ENCODE measurements at regions not wholly inside any gene's neighbourhood (a gene's known extent, or its start where the extent isn't known, plus 50 kb on each side); places are given as distances from the start of the nearest gene placed in this dataset.

DNA sequence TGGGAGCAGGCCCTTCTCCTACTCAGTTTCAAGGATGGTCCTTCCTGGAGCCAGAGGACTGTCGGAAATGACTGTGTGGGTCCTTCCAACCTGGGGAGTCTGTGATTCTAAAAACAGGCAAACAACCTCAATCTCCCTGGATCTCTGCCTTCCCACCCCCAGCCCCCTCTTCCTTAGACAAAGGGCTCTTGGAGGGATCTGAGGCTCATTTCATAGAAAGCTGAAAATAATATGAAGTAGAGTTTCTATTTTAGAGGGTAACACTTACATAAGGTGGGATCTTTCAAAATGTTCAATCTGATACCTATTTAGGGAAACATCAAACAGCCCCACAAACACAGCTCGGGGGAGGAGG lies 69.4 kb downstream of the RHOB start:
- Histone ChIP-seq H3K9me3 (ENCODE audit: control insufficient read depth, insufficient read depth, low read length) (peaks cover 2% of the 10 kb centered on the region; the same call in 1 of the 2 replicates), H3K14ac (replicated peaks; ENCODE audit: low read depth, low read length) (no peak overlapping the region), H4K5ac (ENCODE audit: low read depth, low read length) (no peak overlapping the region; the same call in 1 of the 2 replicates), H4K8ac (ENCODE audit: low read depth in 2 of 2, low read length in 2 of 2) (0 out of 4 replicates have a peak overlapping the region, but pooled peaks of 1 of the 2 experiments have one; percentile 11), H3K18ac (ENCODE audit: low read depth, low read length) (no peak overlapping the region), H2AFZ (replicated peaks; ENCODE audit: low read length, poor library complexity) (no peak overlapping the region), H3K9me1 (ENCODE audit: insufficient read depth, low read length) (peaks cover 17% of the 10 kb centered on the region), H2AK5ac (ENCODE audit: low read depth, low read length) (peak overlapping the region; percentile 80), H3K23ac (ENCODE audit: low read depth, low read length) (no peak overlapping the region), H3K79me1 (ENCODE audit: low read depth in 1 of 2, low read length in 2 of 2) (no peaks in the 10 kb centered on the region), H3K4me3 (ENCODE audit: insufficient read depth, low read depth, low read length) (no peak overlapping the region), H3K36me3 (ENCODE audit: control insufficient read depth, insufficient read depth, low read length) (no peaks in the 10 kb centered on the region), H2BK5ac (ENCODE audit: low read depth, low read length, poor library complexity, severe bottlenecking) (no peak overlapping the region), H2BK20ac (ENCODE audit: low read depth, low read length) (peak overlapping the region; percentile 32; the same call in 1 of the 2 replicates), H2BK120ac (ENCODE audit: low read depth, low read length) (peak overlapping the region; percentile 85; the same call in 1 of the 2 replicates), H2BK15ac (ENCODE audit: low read depth, low read length) (peak overlapping the region; percentile 37; the same call in 1 of the 3 replicates), H3K4me1 (ENCODE audit: control insufficient read depth, insufficient read depth, low read length) (peaks cover 16% of the 10 kb centered on the region), H3K56ac (ENCODE audit: extremely low read depth, insufficient read depth, low read length) (no peak overlapping the region), H3K27me3 (ENCODE audit: control insufficient read depth, insufficient read depth, low read length) (no peaks in the 10 kb centered on the region), H3K9ac (ENCODE audit: low read depth, low read length) (no peak overlapping the region), H3K4ac (ENCODE audit: low read depth, low read length) (peak overlapping the region; percentile 87; the same call in 1 of the 2 replicates), H3K4me2 (ENCODE audit: low read depth, low read length) (no peak overlapping the region), H3K27ac (ENCODE audit: insufficient read depth, low read length) (no peak overlapping the region), H4K91ac (ENCODE audit: insufficient read depth, low read depth, low read length) (peak overlapping the region; percentile 5), H4K20me1 (ENCODE audit: insufficient read depth, low read length) (no peaks in the 10 kb centered on the region), H2AK9ac (replicated peaks; ENCODE audit: low read depth, low read length, poor library complexity) (no peak overlapping the region)
- CTCF ChIA-PET: no interaction called here
- ATAC-seq (ENCODE audit: low read depth) (no peak), DNase-seq (no peak)
- POLR2A ChIA-PET (ENCODE audit: unreplicated experiment): no interaction called here
- dilution Hi-C loops (cut with HindIII; ENCODE audit: low sequenced_read_pairs, unreplicated experiment) (no loop called here), intact Hi-C loops (cut with micrococcal nuclease) (no loop called here), in situ Hi-C loops (cut with MboI; ENCODE audit: low sequenced_read_pairs) (no loop called here)
- no TSS peak for BruUV-seq (replicated peaks)
- 100% methylated on average over 1 of the region's 2 CpGs; no CpG with 5 or more reads in 1 of the 2 experiments for WGBS, 2 experiments (ENCODE audit: extremely low coverage in 2 of 2, insufficient read length in 1 of 2)
- TF ChIP-seq, protein P1, sequence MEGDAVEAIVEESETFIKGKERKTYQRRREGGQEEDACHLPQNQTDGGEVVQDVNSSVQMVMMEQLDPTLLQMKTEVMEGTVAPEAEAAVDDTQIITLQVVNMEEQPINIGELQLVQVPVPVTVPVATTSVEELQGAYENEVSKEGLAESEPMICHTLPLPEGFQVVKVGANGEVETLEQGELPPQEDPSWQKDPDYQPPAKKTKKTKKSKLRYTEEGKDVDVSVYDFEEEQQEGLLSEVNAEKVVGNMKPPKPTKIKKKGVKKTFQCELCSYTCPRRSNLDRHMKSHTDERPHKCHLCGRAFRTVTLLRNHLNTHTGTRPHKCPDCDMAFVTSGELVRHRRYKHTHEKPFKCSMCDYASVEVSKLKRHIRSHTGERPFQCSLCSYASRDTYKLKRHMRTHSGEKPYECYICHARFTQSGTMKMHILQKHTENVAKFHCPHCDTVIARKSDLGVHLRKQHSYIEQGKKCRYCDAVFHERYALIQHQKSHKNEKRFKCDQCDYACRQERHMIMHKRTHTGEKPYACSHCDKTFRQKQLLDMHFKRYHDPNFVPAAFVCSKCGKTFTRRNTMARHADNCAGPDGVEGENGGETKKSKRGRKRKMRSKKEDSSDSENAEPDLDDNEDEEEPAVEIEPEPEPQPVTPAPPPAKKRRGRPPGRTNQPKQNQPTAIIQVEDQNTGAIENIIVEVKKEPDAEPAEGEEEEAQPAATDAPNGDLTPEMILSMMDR (conservative IDR thresholded peaks at IDR 0.05; ENCODE audit: low read depth, low read length): no peak
